Liver (tissue), 8 donors: ENCODE measurements at regions not wholly inside any gene's neighbourhood (a gene's known extent, or its start where the extent isn't known, plus 50 kb on each side); places are given as distances from the start of the nearest gene placed in this dataset.

ENCODE experiments used
- DNase-seq: peaks from one replicate; pipeline ENCODE4 v3.0.0-alpha.2; 2017; ENCODE audit warnings: low spot score
- H3K27ac ChIP-seq, 2 donors: one replicate each; pipeline ENCODE4 v1.7.0; 2013; ENCODE audit warnings: inconsistent platforms in 2 of 2, low read length in 2 of 2, control low read depth in 1 of 2, low read depth in 1 of 2, mild to moderate bottlenecking in 1 of 2
- H3K27me3 ChIP-seq, 4 donors: one replicate each; pipeline versions ENCODE4 v1.6.1 to v1.7.0; 2013; ENCODE audit warnings: low read length in 3 of 4, inconsistent platforms in 1 of 4, mild to moderate bottlenecking in 1 of 4, moderate library complexity in 1 of 4; ENCODE audit not compliant: control insufficient read depth in 4 of 4, insufficient read depth in 4 of 4
- H3K36me3 ChIP-seq, 4 donors: one replicate each; pipeline versions ENCODE4 v1.6.1 to v1.7.0; 2013; ENCODE audit warnings: low read length in 3 of 4, mild to moderate bottlenecking in 3 of 4, low read depth in 1 of 4, moderate library complexity in 1 of 4; ENCODE audit not compliant: control insufficient read depth in 4 of 4, insufficient read depth in 3 of 4
- H3K4me1 ChIP-seq, 4 donors: one replicate each; pipeline versions ENCODE4 v1.6.1 to v1.7.0; 2013; ENCODE audit warnings: low read length in 3 of 4, mild to moderate bottlenecking in 3 of 4, moderate library complexity in 1 of 4; ENCODE audit not compliant: control insufficient read depth in 4 of 4, insufficient read depth in 4 of 4
- H3K4me3 ChIP-seq, 3 donors: one replicate each; pipeline versions ENCODE4 v1.6.1 to v1.7.0; 2013; ENCODE audit warnings: low read length in 3 of 3, control low read depth in 1 of 3, low read depth in 1 of 3, mild to moderate bottlenecking in 1 of 3
- H3K9ac ChIP-seq, 2 donors: one replicate each; pipeline ENCODE4 v1.7.0; 2013; ENCODE audit warnings: low read length in 2 of 2, mild to moderate bottlenecking in 2 of 2, moderate library complexity in 2 of 2, control low read depth in 1 of 2, low read depth in 1 of 2
- H3K9me3 ChIP-seq, 4 donors: one replicate each; pipeline versions ENCODE4 v1.6.1 to v1.7.0; 2013; ENCODE audit warnings: low read length in 3 of 4; ENCODE audit not compliant: control insufficient read depth in 4 of 4
- CTCF ChIP-seq: fragments of 150-350 bp; IDR thresholded peaks from 2 replicates; pipeline ENCODE4 v1.5.1; 2017; ENCODE audit warnings: improper control_type of control experiment, low read depth, low read length; ENCODE audit not compliant: missing input control
- EGR1 ChIP-seq, 2 donors: IDR thresholded peaks; 2 replicates each; pipeline ENCODE4 v1.6.1; 2016 to 2018; ENCODE audit warnings: antibody characterized with exemption in 2 of 2, low read depth in 2 of 2
- FOXA1 ChIP-seq: IDR thresholded peaks from 2 replicates; pipeline ENCODE4 v1.6.1; 2016; ENCODE audit warnings: antibody characterized with exemption
- FOXA2 ChIP-seq: IDR thresholded peaks from 2 replicates; pipeline ENCODE4 v1.6.1; 2016; ENCODE audit warnings: antibody characterized with exemption
- GABPA ChIP-seq, 2 donors: IDR thresholded peaks in 1 of 2; conservative IDR thresholded peaks in 1 of 2; 2 replicates each; pipeline ENCODE4 v1.6.1; 2016; ENCODE audit warnings: antibody characterized with exemption in 2 of 2, mild to moderate bottlenecking in 1 of 2, moderate library complexity in 1 of 2
- HNF4A ChIP-seq, 2 donors: conservative IDR thresholded peaks; 2 replicates each; pipeline ENCODE4 v1.6.1; 2016; ENCODE audit warnings: antibody characterized with exemption in 2 of 2, mild to moderate bottlenecking in 2 of 2
- HNF4G ChIP-seq: IDR thresholded peaks from 2 replicates; pipeline ENCODE4 v1.6.1; 2016; ENCODE audit warnings: antibody characterized with exemption
- JUND ChIP-seq, 2 donors: IDR thresholded peaks; 2 replicates each; pipeline ENCODE4 v1.6.1; 2016; ENCODE audit warnings: antibody characterized with exemption in 2 of 2
- MAX ChIP-seq: IDR thresholded peaks from 2 replicates; pipeline ENCODE4 v1.6.1; 2016; ENCODE audit warnings: antibody characterized with exemption
- NR2F2 ChIP-seq: IDR thresholded peaks from 2 replicates; pipeline ENCODE4 v1.6.1; 2016; ENCODE audit warnings: antibody characterized with exemption
- RAD21 ChIP-seq, 2 donors: IDR thresholded peaks; 2 replicates each; pipeline ENCODE4 v1.6.1; 2016; ENCODE audit warnings: antibody characterized with exemption in 2 of 2, mild to moderate bottlenecking in 2 of 2
- REST ChIP-seq: IDR thresholded peaks from 2 replicates; pipeline ENCODE4 v1.6.1; 2016; ENCODE audit warnings: antibody characterized with exemption, mild to moderate bottlenecking
- RXRA ChIP-seq, 2 donors: IDR thresholded peaks; 2 replicates each; pipeline ENCODE4 v1.6.1; 2017 to 2018; ENCODE audit warnings: antibody characterized with exemption in 2 of 2, mild to moderate bottlenecking in 1 of 2
- SP1 ChIP-seq: IDR thresholded peaks from 2 replicates; pipeline ENCODE4 v1.6.1; 2018; ENCODE audit warnings: antibody characterized with exemption, mild to moderate bottlenecking
- TAF1 ChIP-seq: conservative IDR thresholded peaks from 2 replicates; pipeline ENCODE4 v1.6.1; 2016; ENCODE audit warnings: antibody characterized with exemption, mild to moderate bottlenecking
- YY1 ChIP-seq: IDR thresholded peaks from 2 replicates; pipeline ENCODE4 v1.6.1; 2016; ENCODE audit warnings: antibody characterized with exemption, mild to moderate bottlenecking
- ZBTB33 ChIP-seq: IDR thresholded peaks from 2 replicates; pipeline ENCODE4 v1.6.1; 2016; ENCODE audit warnings: antibody characterized with exemption
- WGBS: extraction: QIAGEN DNeasy Blood & Tissue Kit; methylation state at CpG from one replicate; pipeline ENCODE4 v1.1.7; 2013; 5-methylcytosine and 5-hydroxymethylcytosine counted together
- TF ChIP-seq, protein P1 (sequence below): IDR thresholded peaks from 2 replicates; pipeline ENCODE4 v1.6.1; 2016; ENCODE audit warnings: antibody characterized with exemption
- donor health status: healthy.
- donor health status: healthy.
- donor health status: healthy.
- donor health status: healthy.
- donor health status: healthy.

GRCh38 chr7:149373089-149373488 is 87.8 kb downstream of the ZNF777 start:
- H3K36me3 ChIP-seq = no peaks in the 10 kb centered on the region
- no peak for DNase-seq
- TF ChIP-seq YY1 (no peak), FOXA1 (no peak), HNF4G (no peak), ZBTB33 (no peak), HNF4A (conservative IDR thresholded peaks at IDR 0.05) (no peak), MAX (no peak), GABPA (IDR thresholded peaks at IDR 0.05 in 1 of 2, conservative IDR thresholded peaks at IDR 0.05 in 1 of 2) (no peak), EGR1 (IDR thresholded peaks at IDR 0.05; ENCODE audit: low read depth in 2 of 2) (no peak), CTCF (no peak), RAD21 (IDR thresholded peaks at IDR 0.05) (no peak), REST (no peak), JUND (IDR thresholded peaks at IDR 0.05) (no peak), NR2F2 (no peak), TAF1 (no peak), FOXA2 (no peak), SP1 (no peak), RXRA (IDR thresholded peaks at IDR 0.05) (no peak)
- TF ChIP-seq, protein P1, sequence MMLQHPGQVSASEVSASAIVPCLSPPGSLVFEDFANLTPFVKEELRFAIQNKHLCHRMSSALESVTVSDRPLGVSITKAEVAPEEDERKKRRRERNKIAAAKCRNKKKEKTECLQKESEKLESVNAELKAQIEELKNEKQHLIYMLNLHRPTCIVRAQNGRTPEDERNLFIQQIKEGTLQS = no peak
- H3K9me3 ChIP-seq = peaks cover 0 to 9% (median 5%) of the 10 kb centered on the region in 4 donors
- 94% methylated on average over 1 of the region's 1 CpG for WGBS
- H3K4me3 ChIP-seq = no peak overlapping the region
- H3K9ac ChIP-seq = no peak overlapping the region
- no peaks in the 10 kb centered on the region for H3K4me1 ChIP-seq
- H3K27me3 ChIP-seq = no peaks in the 10 kb centered on the region
- no peak overlapping the region for H3K27ac ChIP-seq
